Heart left ventricle (tissue), 16 donors: ENCODE measurements at regions not wholly inside any gene's neighbourhood (a gene's known extent, or its start where the extent isn't known, plus 50 kb on each side); places are given as distances from the start of the nearest gene placed in this dataset.
"Not testable (repeated sequence)": the region's sequence is repeated elsewhere in the genome, so short reads cannot be mapped to it uniquely, and the experiment has no call there.

Experiments
- ATAC-seq, 4 donors: fragments of 200-7000 bp; cut with Tn5 transposase; one replicate each; pipeline ENCODE4 v1.9.1; 2020 to 2022; ENCODE audit warnings: moderate library complexity in 4 of 4, mild to moderate bottlenecking in 3 of 4, moderate number of reproducible peaks in 1 of 4
- DNase-seq, 5 donors: peaks; one replicate each; pipeline ENCODE4 v3.0.0-alpha.2; 2020
- H3K27ac ChIP-seq, 12 donors: fragments of 200-600 bp; sonication (generic) in 4 of 12; one replicate each; pipeline versions ENCODE4 v1.5.0 to v1.8.0; 2016 to 2022; ENCODE audit warnings: mild to moderate bottlenecking in 2 of 12
- H3K27me3 ChIP-seq, 9 donors: fragments of 200-600 bp; sonication (generic) in 2 of 9; one replicate each; pipeline versions ENCODE4 v1.5.1 to v1.8.0; 2016 to 2022; ENCODE audit warnings: mild to moderate bottlenecking in 3 of 9
- H3K36me3 ChIP-seq, 9 donors: fragments of 200-600 bp; sonication (generic) in 2 of 9; one replicate each; pipeline versions ENCODE4 v1.5.0 to v1.8.0; 2018 to 2022; ENCODE audit warnings: mild to moderate bottlenecking in 2 of 9
- H3K4me1 ChIP-seq, 12 donors: fragments of 200-600 bp; sonication (generic) in 4 of 12; one replicate each; pipeline versions ENCODE4 v1.5.0 to v1.8.0; 2016 to 2022; ENCODE audit warnings: mild to moderate bottlenecking in 3 of 12
- H3K4me3 ChIP-seq, 12 donors: fragments of 200-600 bp; sonication (generic) in 4 of 12; one replicate each; pipeline versions ENCODE4 v1.5.0 to v1.8.0; 2017 to 2022; ENCODE audit warnings: mild to moderate bottlenecking in 9 of 12, moderate library complexity in 4 of 12
- H3K9me3 ChIP-seq, 12 donors: fragments of 200-600 bp; sonication (generic) in 4 of 12; one replicate each; pipeline versions ENCODE4 v1.5.0 to v1.8.0; 2016 to 2022; ENCODE audit warnings: mild to moderate bottlenecking in 1 of 12
- POLR2A ChIP-seq, 2 donors: fragments of 450-650 bp; IDR thresholded peaks; one replicate each; pipeline ENCODE4 v1.6.1; 2017; ENCODE audit warnings: antibody characterized with exemption in 2 of 2, mild to moderate bottlenecking in 2 of 2, moderate library complexity in 2 of 2
- WGBS, 4 donors: extraction: QIAGEN DNeasy Blood & Tissue Kit in 2 of 4; methylation state at CpG; one replicate each; pipeline versions ENCODE4 v1.1.5 to v1.1.7; 2013 to 2018; 5-methylcytosine and 5-hydroxymethylcytosine counted together
- intact Hi-C, 10 donors: fragments of 100-400 bp; cut with DNase I; formaldehyde crosslinking; loops; one replicate each; pipeline versions ENCODE4 v1.11.1 to v1.14.2; 2022
- TF ChIP-seq, protein P1 (sequence below), 12 donors: fragments of 200-600 bp; sonication (generic) in 4 of 12; IDR thresholded peaks; one replicate each; pipeline versions ENCODE4 v1.5.0 to v1.8.0; 2018 to 2022; ENCODE audit warnings: antibody characterized with exemption in 12 of 12, mild to moderate bottlenecking in 5 of 12
- donor health status: ischemic (EF 13 %, LVEDD 7.1; RV severe dilation, severe dysfunction).
- donor health status: healthy with polysubstance abuse.
- donor health status: DM: no; HTN: yes; CAD: no.
- donor health status: DM: no; HTN: no; CAD: no.
- donor health status: ischemic (EF 25% LVEDD 6.9; RV normal size, moderate dysfunction).
- donor health status: ischemic (EF 25% LVEDD 5.7; RV mildly dilated, moderate dysfunction).
- donor health status: healthy.
- donor health status: DM: yes; HTN: yes; CAD: no.
- donor health status: ischemic (EF 35%, LVEDD 5.7; RV mildly dilated, moderate dysfunction).
- donor health status: nonischemic (EF 11% LVEDD 7.7; RV severe dilation, severe dysfunction).
- donor health status: DM: yes; HTN: yes; CAD: no.
- donor health status: PGD.
- donor health status: ischemic (EF 29% LVEDD 5.4; RV normal size, mild dysfunction).
- donor health status: nonischemic (EF 23%, LVEDD 6.1; RV moderate dilation, normal function).

GRCh38 chr7:32206488-32206887, 136.3 kb upstream of the PDE1C start:
- no peak overlapping the region for H3K27ac ChIP-seq
- H3K27me3 ChIP-seq, result peaks cover 0 to 6% (median 0%) of the 10 kb centered on the region in 9 donors
- intact Hi-C loops, result loop anchor here in 8 of 10 donors (2.0 to 10.0 kb wide), 10 partner anchors 136 to 764 kb away; no protein-coding TSS in a partner anchor
- no peaks in the 10 kb centered on the region for H3K36me3 ChIP-seq
- ATAC-seq (no peak), DNase-seq (no peak)
- WGBS, 4 donors, result 76 to 96% (median 93%) methylated on average over 3 to 6 of the region's 6 CpGs
- peaks cover 0 to 10% (median 0%) of the 10 kb centered on the region in 12 donors for H3K4me1 ChIP-seq
- TF ChIP-seq, protein P1, sequence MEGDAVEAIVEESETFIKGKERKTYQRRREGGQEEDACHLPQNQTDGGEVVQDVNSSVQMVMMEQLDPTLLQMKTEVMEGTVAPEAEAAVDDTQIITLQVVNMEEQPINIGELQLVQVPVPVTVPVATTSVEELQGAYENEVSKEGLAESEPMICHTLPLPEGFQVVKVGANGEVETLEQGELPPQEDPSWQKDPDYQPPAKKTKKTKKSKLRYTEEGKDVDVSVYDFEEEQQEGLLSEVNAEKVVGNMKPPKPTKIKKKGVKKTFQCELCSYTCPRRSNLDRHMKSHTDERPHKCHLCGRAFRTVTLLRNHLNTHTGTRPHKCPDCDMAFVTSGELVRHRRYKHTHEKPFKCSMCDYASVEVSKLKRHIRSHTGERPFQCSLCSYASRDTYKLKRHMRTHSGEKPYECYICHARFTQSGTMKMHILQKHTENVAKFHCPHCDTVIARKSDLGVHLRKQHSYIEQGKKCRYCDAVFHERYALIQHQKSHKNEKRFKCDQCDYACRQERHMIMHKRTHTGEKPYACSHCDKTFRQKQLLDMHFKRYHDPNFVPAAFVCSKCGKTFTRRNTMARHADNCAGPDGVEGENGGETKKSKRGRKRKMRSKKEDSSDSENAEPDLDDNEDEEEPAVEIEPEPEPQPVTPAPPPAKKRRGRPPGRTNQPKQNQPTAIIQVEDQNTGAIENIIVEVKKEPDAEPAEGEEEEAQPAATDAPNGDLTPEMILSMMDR (IDR thresholded peaks at IDR 0.05), result no peak
- TF ChIP-seq POLR2A (IDR thresholded peaks at IDR 0.05), result no peak
- no peaks in the 10 kb centered on the region for H3K9me3 ChIP-seq
- no peak overlapping the region for H3K4me3 ChIP-seq

DNA sequence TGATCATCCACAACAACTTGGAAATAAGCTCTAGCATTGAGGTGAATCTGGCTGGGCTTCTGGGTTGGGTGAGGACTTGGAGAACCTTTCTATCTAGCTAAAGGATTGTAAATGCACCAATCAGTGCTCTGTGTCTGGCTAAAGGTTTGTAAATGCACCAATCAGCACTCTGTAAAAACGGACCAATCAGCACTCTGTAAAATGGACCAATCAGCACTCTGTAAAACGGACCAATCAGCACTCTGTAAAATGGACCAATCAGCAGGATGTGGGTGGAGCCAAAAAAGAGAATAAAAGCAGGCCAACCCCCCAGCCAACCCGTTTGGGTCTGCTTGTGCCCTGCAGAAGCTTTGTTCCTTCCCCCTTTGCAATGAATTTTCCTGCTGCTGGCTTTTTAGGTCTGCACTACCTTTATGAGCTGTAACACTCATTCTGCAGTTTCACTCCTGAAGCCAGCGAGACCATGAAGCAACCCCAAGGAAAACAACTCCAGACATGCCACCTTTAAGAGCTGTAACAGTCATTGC, 135.2 kb upstream of the PDE1C start:
- H3K27me3 ChIP-seq, H3K36me3 ChIP-seq, H3K9me3 ChIP-seq, H3K4me3 ChIP-seq, H3K4me1 ChIP-seq, DNase-seq, ATAC-seq, H3K27ac ChIP-seq: not testable (repeated sequence)
- WGBS, 4 donors, result 66 to 80% (median 75%) methylated on average over 4 of the region's 4 CpGs
- intact Hi-C loops, result loop anchor here in 9 of 10 donors (2.0 to 10.0 kb wide), 11 partner anchors 137 to 763 kb away; no protein-coding TSS in a partner anchor

GRCh38 chr7:32204361-32205018, 134.3 kb upstream of the PDE1C start:
- DNase-seq (peak; percentile 68 to 80 (median 72)), ATAC-seq (peak; percentile 92 to 97 (median 94))
- 19 to 21% (median 20%) methylated on average over 9 of the region's 9 CpGs for WGBS, 4 donors
- Histone ChIP-seq H3K27me3 (no peaks in the 10 kb centered on the region), H3K9me3 (no peaks in the 10 kb centered on the region), H3K27ac (peak overlapping the region in 2 of 12 donors; percentile 3 to 5), H3K36me3 (no peaks in the 10 kb centered on the region), H3K4me3 (peak overlapping the region in 11 of 12 donors; percentile 5 to 52 (median 38)), H3K4me1 (peaks cover 0 to 10% (median 0%) of the 10 kb centered on the region in 12 donors)
- no peak for TF ChIP-seq POLR2A (IDR thresholded peaks at IDR 0.05)
- TF ChIP-seq, protein P1 (IDR thresholded peaks at IDR 0.05), result peak; percentile 58 to 88 (median 74)
- intact Hi-C loops, result loop anchor here (1.0 to 10.0 kb wide), 12 partner anchors 138 to 762 kb away; no protein-coding TSS in a partner anchor

DNA sequence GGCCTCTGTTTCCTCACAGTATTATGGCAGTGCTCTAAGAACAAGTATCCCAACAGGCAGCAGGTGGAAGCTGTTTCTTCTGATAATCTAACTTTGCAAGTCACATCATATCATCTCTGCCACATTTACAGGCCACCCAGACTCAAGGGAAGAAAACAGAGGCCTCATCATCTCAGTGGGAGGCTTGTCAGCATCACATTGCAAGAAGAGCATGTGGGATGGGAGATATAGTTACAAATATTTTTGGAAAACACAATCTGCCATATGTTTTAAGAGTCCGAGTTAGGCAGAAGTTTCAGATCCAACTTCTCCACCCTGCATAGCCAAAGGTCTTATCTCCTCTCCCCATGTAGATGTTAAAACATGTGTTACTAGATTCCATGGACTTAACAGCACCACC, 130.4 kb upstream of the PDE1C start:
- no peaks in the 10 kb centered on the region for H3K27me3 ChIP-seq
- peaks cover 0 to 10% (median 0%) of the 10 kb centered on the region in 12 donors for H3K4me1 ChIP-seq
- WGBS, 4 donors, result 52 to 78% (median 61%) methylated on average over 1 of the region's 1 CpG
- no peaks in the 10 kb centered on the region for H3K9me3 ChIP-seq
- TF ChIP-seq POLR2A (IDR thresholded peaks at IDR 0.05), result no peak
- TF ChIP-seq, protein P1 (IDR thresholded peaks at IDR 0.05), result no peak
- intact Hi-C loops, result loop anchor here in 3 of 10 donors (5.0 to 10.0 kb wide), 3 partner anchors 426 to 756 kb away; no protein-coding TSS in a partner anchor
- DNase-seq (no peak), ATAC-seq (no peak)
- no peak overlapping the region for H3K27ac ChIP-seq
- no peak overlapping the region for H3K4me3 ChIP-seq
- no peaks in the 10 kb centered on the region for H3K36me3 ChIP-seq
